OCI-LY3 (cell line): ENCODE measurements at regions not wholly inside any gene's neighbourhood (a gene's known extent, or its start where the extent isn't known, plus 50 kb on each side); places are given as distances from the start of the nearest gene placed in this dataset.

Experiments used
- CTCF ChIP-seq: fragments of 200-600, 300-600 bp; sonication (generic); IDR thresholded peaks from 2 replicates; pipeline ENCODE4 v1.5.1; 2014; ENCODE audit warnings: antibody characterized with exemption, low read length, low read depth
- EZH2phosphoT487 ChIP-seq: fragments of 200-600 bp; shearing (Covaris generic); IDR thresholded peaks from 2 replicates; pipeline ENCODE4 v1.6.1; 2018; ENCODE audit warnings: antibody characterized with exemption, mixed run types, low read depth

- TF ChIP-seq CTCF (no peak), EZH2phosphoT487 (no peak)
Measured at GRCh38 chr5:17999858-18000257, 365.6 kb downstream of the TAF11L14 start.
